Astrocyte (in vitro differentiated cells and primary cell): ENCODE measurements at regions not wholly inside any gene's neighbourhood (a gene's known extent, or its start where the extent isn't known, plus 50 kb on each side); places are given as distances from the start of the nearest gene placed in this dataset.

Experiments
- DNase-seq: peaks from one replicate; pipeline ENCODE4 v3.0.0-alpha.2; 2010; ENCODE audit warnings: low read depth
- FAIRE-seq: peaks from 2 replicates; lab custom pipeline; 2011; peaks lifted over from hg19 to GRCh38; lab: Jason Lieb, UNC
- H2AFZ ChIP-seq: 2 replicates; pipeline ENCODE4 v1.6.0; 2012; ENCODE audit warnings: low read depth, low read length, inconsistent platforms
- H3K27ac ChIP-seq: 2 replicates; pipeline ENCODE4 v1.5.1; 2011; ENCODE audit warnings: low read depth, low read length, inconsistent platforms
- H3K27me3 ChIP-seq: 2 replicates; pipeline ENCODE4 v1.6.0; 2011; ENCODE audit warnings: low read length, inconsistent platforms; ENCODE audit not compliant: insufficient read depth
- H3K36me3 ChIP-seq: 2 replicates; pipeline ENCODE4 v1.5.1; 2011; ENCODE audit warnings: low read length, inconsistent platforms; ENCODE audit not compliant: insufficient read depth
- H3K4me1 ChIP-seq: 2 replicates; pipeline ENCODE4 v1.5.1; 2011; ENCODE audit warnings: low read length, inconsistent platforms; ENCODE audit not compliant: insufficient read depth
- H3K4me2 ChIP-seq: 2 replicates; pipeline ENCODE4 v1.6.0; 2012; ENCODE audit warnings: low read length, inconsistent platforms
- H3K4me3 ChIP-seq: 2 replicates; pipeline ENCODE4 v1.5.1; 2011; ENCODE audit warnings: low read depth, mild to moderate bottlenecking, low read length, inconsistent platforms; ENCODE audit not compliant: insufficient read depth
- H3K79me2 ChIP-seq: 2 replicates; pipeline ENCODE4 v1.6.0; 2012; ENCODE audit warnings: mild to moderate bottlenecking, low read length, inconsistent platforms; ENCODE audit not compliant: insufficient read depth
- H3K9ac ChIP-seq: 2 replicates; pipeline ENCODE4 v1.6.0; 2012; ENCODE audit warnings: mild to moderate bottlenecking, low read length, inconsistent platforms
- H3K9me3 ChIP-seq: 2 replicates; pipeline ENCODE4 v1.5.1; 2012; ENCODE audit warnings: low read depth, mild to moderate bottlenecking, low read length, inconsistent platforms; ENCODE audit not compliant: insufficient read depth
- H4K20me1 ChIP-seq: 2 replicates; pipeline ENCODE4 v1.6.0; 2012; ENCODE audit warnings: low read length, inconsistent platforms; ENCODE audit not compliant: insufficient read depth
- H3K27ac Mint-ChIP-seq: one replicate; pipeline ENCODE4 v1.8.0; 2021; ENCODE audit warnings: mild to moderate bottlenecking, mixed read lengths; ENCODE audit not compliant: unreplicated experiment
- H3K27me3 Mint-ChIP-seq: one replicate; pipeline ENCODE4 v1.8.0; 2021; ENCODE audit warnings: low read depth, mixed read lengths; ENCODE audit not compliant: unreplicated experiment
- H3K36me3 Mint-ChIP-seq: one replicate; pipeline ENCODE4 v1.8.0; 2021; ENCODE audit warnings: low read depth, mixed read lengths; ENCODE audit not compliant: unreplicated experiment
- H3K4me1 Mint-ChIP-seq: one replicate; pipeline ENCODE4 v1.8.0; 2021; ENCODE audit warnings: low read depth, mixed read lengths; ENCODE audit not compliant: unreplicated experiment
- H3K4me3 Mint-ChIP-seq: one replicate; pipeline ENCODE4 v1.8.0; 2021; ENCODE audit warnings: mild to moderate bottlenecking, moderate library complexity, mixed read lengths; ENCODE audit not compliant: unreplicated experiment
- H3K9me3 Mint-ChIP-seq: one replicate; pipeline ENCODE4 v1.8.0; 2021; ENCODE audit warnings: mild to moderate bottlenecking, mixed read lengths; ENCODE audit not compliant: unreplicated experiment
- EZH2 ChIP-seq: IDR thresholded peaks from 2 replicates; pipeline ENCODE4 v1.6.1; 2012; ENCODE audit warnings: mild to moderate bottlenecking, low read length, inconsistent platforms; ENCODE audit not compliant: insufficient read depth
- TF ChIP-seq, protein P1 (sequence below): IDR thresholded peaks from 2 replicates; pipeline ENCODE4 v1.5.1; 2011; ENCODE audit warnings: low read depth, mild to moderate bottlenecking, inconsistent platforms, low read length, moderate library complexity; ENCODE audit not compliant: insufficient read depth

DNA sequence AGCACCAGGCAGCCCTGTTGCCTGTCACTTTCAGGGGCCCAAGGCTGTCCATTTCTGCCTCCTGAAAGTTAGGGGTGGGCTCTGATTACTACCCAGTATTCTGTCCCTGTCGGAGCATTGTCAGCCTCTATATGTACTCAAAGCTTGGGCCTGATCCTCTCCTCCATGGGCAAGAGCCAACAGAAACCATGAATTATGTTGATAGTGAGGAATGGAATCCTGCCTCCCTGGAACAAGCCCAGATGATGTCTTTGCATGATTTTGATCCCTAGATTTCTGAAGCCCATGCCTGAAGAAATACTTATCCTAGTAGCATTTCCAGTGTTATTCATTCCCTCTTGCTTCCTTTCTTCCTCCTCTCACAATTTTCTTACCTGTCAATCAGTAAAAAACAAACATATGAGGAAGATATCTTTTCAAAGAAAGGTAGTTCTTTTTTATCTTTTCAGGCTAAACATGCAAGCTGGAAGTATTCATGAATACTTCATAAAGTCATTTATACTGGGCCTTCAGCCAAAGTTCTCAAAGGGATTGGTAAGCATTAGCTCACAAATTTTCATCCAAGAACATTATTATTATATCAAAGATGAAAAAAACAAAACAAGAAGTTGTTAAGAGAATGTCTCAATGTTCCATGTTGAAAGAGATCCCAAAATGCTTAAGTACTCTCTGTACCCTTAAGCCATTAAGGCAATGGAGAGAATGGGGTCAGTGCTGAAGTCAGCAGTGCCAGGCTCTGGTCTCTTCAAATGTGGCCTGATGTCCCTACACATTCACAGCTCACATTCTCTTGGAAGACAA lies 171.7 kb downstream of the NHLRC3 start:
- Histone ChIP-seq H4K20me1 (no peaks in the 10 kb centered on the region), H3K79me2 (no peaks in the 10 kb centered on the region), H3K4me2 (no peak overlapping the region), H3K36me3 (no peaks in the 10 kb centered on the region), H3K4me3 (no peak overlapping the region), H3K9ac (no peak overlapping the region), H2AFZ (no peak overlapping the region), H3K27me3 (no peaks in the 10 kb centered on the region), H3K4me1 (no peaks in the 10 kb centered on the region), H3K9me3 (no peaks in the 10 kb centered on the region), H3K27ac (no peak overlapping the region)
- Mint-ChIP-seq H3K36me3 (no peaks in the 10 kb centered on the region), H3K27ac (no peak overlapping the region), H3K27me3 (no peaks in the 10 kb centered on the region), H3K9me3 (peaks cover 6% of the 10 kb centered on the region), H3K4me1 (no peaks in the 10 kb centered on the region), H3K4me3 (no peak overlapping the region)
- FAIRE-seq (no peak), DNase-seq (no peak)
- TF ChIP-seq, protein P1, sequence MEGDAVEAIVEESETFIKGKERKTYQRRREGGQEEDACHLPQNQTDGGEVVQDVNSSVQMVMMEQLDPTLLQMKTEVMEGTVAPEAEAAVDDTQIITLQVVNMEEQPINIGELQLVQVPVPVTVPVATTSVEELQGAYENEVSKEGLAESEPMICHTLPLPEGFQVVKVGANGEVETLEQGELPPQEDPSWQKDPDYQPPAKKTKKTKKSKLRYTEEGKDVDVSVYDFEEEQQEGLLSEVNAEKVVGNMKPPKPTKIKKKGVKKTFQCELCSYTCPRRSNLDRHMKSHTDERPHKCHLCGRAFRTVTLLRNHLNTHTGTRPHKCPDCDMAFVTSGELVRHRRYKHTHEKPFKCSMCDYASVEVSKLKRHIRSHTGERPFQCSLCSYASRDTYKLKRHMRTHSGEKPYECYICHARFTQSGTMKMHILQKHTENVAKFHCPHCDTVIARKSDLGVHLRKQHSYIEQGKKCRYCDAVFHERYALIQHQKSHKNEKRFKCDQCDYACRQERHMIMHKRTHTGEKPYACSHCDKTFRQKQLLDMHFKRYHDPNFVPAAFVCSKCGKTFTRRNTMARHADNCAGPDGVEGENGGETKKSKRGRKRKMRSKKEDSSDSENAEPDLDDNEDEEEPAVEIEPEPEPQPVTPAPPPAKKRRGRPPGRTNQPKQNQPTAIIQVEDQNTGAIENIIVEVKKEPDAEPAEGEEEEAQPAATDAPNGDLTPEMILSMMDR: no peak
- TF ChIP-seq EZH2: no peak

DNA sequence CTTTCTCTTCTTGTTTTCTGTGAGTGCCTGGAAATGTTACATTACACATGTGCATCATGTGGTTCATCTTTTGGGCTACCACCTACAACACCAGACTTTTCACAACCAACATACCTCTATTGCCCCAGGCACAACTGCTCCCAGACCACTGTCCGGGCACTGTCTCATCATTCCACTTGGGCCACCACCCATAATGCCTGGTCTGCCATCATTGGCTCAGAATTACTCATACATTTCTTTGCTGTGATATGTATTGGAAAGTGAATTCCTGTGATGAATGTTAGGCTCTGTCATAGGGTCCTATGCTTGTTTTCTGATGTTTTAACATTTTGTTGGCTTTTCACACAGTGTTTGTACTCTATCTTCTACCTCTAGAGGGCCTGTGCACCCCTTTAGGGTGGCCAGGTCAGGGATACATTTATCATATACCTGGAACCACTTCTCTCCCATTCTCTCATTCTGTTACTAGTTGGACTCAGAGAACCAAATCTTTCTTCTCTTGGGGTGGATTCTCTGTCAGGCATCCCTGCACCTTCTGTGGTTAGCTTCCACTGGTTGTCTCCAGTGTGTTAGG lies 172.8 kb downstream of the NHLRC3 start:
- Mint-ChIP-seq H3K9me3 (peaks cover 12% of the 10 kb centered on the region), H3K27ac (no peak overlapping the region), H3K27me3 (no peaks in the 10 kb centered on the region), H3K36me3 (no peaks in the 10 kb centered on the region), H3K4me1 (no peaks in the 10 kb centered on the region), H3K4me3 (no peak overlapping the region)
- FAIRE-seq (no peak), DNase-seq (no peak)
- no peak overlapping the region for H2AFZ ChIP-seq
- H3K27ac ChIP-seq: no peak overlapping the region
- no peak for TF ChIP-seq EZH2
- TF ChIP-seq, protein P1: no peak
- H3K4me2 ChIP-seq: no peak overlapping the region
- H3K36me3 ChIP-seq: no peaks in the 10 kb centered on the region
- H3K4me3 ChIP-seq: no peak overlapping the region
- H3K4me1 ChIP-seq: no peaks in the 10 kb centered on the region
- no peaks in the 10 kb centered on the region for H3K79me2 ChIP-seq
- H3K9me3 ChIP-seq: no peaks in the 10 kb centered on the region
- no peaks in the 10 kb centered on the region for H3K27me3 ChIP-seq
- H4K20me1 ChIP-seq: no peaks in the 10 kb centered on the region
- H3K9ac ChIP-seq: no peak overlapping the region

DNA sequence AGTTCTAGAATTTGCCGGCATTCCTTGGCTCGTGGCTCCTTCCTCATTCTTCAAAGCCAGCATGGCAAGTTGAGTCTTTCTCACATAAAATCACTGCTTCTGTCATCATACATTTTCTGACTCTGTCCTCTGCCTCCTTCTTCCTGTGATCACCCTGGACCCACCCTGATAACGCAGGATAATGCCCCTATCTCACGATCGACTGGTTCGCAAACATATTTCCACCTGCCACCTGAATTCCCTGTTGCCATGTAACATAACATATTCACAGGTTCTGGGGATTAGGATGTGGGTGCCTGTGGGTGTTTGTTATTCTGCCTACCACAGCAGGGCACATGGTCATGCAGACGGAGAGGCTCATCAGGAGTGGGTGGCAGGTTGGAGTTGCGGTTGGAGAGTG lies 177.7 kb downstream of the NHLRC3 start:
- Histone ChIP-seq H3K79me2 (no peaks in the 10 kb centered on the region), H4K20me1 (no peaks in the 10 kb centered on the region), H3K36me3 (no peaks in the 10 kb centered on the region), H3K9ac (no peak overlapping the region), H3K9me3 (no peaks in the 10 kb centered on the region), H3K4me2 (no peak overlapping the region), H3K27ac (no peak overlapping the region), H3K4me3 (no peak overlapping the region), H3K27me3 (no peaks in the 10 kb centered on the region), H2AFZ (no peak overlapping the region), H3K4me1 (no peaks in the 10 kb centered on the region)
- DNase-seq (no peak), FAIRE-seq (no peak)
- no peak for TF ChIP-seq EZH2
- TF ChIP-seq, protein P1: no peak
- no peaks in the 10 kb centered on the region for H3K4me1 Mint-ChIP-seq
- H3K36me3 Mint-ChIP-seq: no peaks in the 10 kb centered on the region
- peaks cover 11% of the 10 kb centered on the region for H3K9me3 Mint-ChIP-seq
- no peak overlapping the region for H3K27ac Mint-ChIP-seq
- H3K27me3 Mint-ChIP-seq: no peaks in the 10 kb centered on the region
- no peak overlapping the region for H3K4me3 Mint-ChIP-seq
